Neuronal stem cell (in vitro differentiated cells): ENCODE measurements at regions not wholly inside any gene's neighbourhood (a gene's known extent, or its start where the extent isn't known, plus 50 kb on each side); places are given as distances from the start of the nearest gene placed in this dataset.

Experiments
- DNase-seq: peaks from one replicate; pipeline ENCODE4 v3.0.0-alpha.2; 2013; ENCODE audit warnings: low spot score
- H2AFZ ChIP-seq: one replicate; pipeline ENCODE4 v1.6.1; 2013; ENCODE audit warnings: mild to moderate bottlenecking, low read length, inconsistent platforms
- H2AK5ac ChIP-seq: 2 replicates; pipeline ENCODE4 v1.6.1; 2013; ENCODE audit warnings: low read depth, mild to moderate bottlenecking, inconsistent platforms, low read length, moderate library complexity, mixed read lengths
- H2BK120ac ChIP-seq: 2 replicates; pipeline ENCODE4 v1.6.1; 2013; ENCODE audit warnings: low read depth, mild to moderate bottlenecking, inconsistent platforms, low read length, moderate library complexity, mixed read lengths
- H2BK12ac ChIP-seq: one replicate; pipeline ENCODE4 v1.6.1; 2013; ENCODE audit warnings: low read length, inconsistent platforms
- H2BK15ac ChIP-seq: 2 replicates; pipeline ENCODE4 v1.6.1; 2013; ENCODE audit warnings: mild to moderate bottlenecking, low read length, inconsistent platforms, mixed read lengths
- H2BK5ac ChIP-seq: one replicate; pipeline ENCODE4 v1.6.1; 2013; ENCODE audit warnings: inconsistent platforms, mild to moderate bottlenecking, low read length, moderate library complexity
- H3K14ac ChIP-seq: one replicate; pipeline ENCODE4 v1.6.1; 2013; ENCODE audit warnings: low read length, inconsistent platforms
- H3K18ac ChIP-seq: 2 replicates; pipeline ENCODE4 v1.6.1; 2013; ENCODE audit warnings: low read length, inconsistent platforms
- H3K23ac ChIP-seq: 2 replicates; pipeline ENCODE4 v1.6.1; 2013; ENCODE audit warnings: low read depth, mild to moderate bottlenecking, mixed read lengths, low read length, inconsistent platforms; ENCODE audit not compliant: poor library complexity
- H3K27ac ChIP-seq: replicated peaks from 3 replicates; pipeline ENCODE4 v1.5.1; 2013; ENCODE audit warnings: low read length, inconsistent platforms
- H3K27me3 ChIP-seq, 3 experiments: 2 replicates each; pipeline ENCODE4 v1.6.1; 2013; ENCODE audit warnings: low read length in 3 of 3, mild to moderate bottlenecking in 2 of 3, inconsistent platforms in 1 of 3, low read depth in 1 of 3, mixed read lengths in 1 of 3, moderate library complexity in 1 of 3; ENCODE audit not compliant: control insufficient read depth in 3 of 3, insufficient read depth in 3 of 3
- H3K36me3 ChIP-seq, 2 donors: replicated peaks in 1 of 2; 2 replicates each; pipeline ENCODE4 v1.6.1; 2013; ENCODE audit warnings: low read length in 2 of 2; ENCODE audit not compliant: control insufficient read depth in 2 of 2, insufficient read depth in 2 of 2
- H3K4ac ChIP-seq: 2 replicates; pipeline ENCODE4 v1.6.1; 2013; ENCODE audit warnings: inconsistent platforms, mild to moderate bottlenecking, low read length, moderate library complexity
- H3K4me1 ChIP-seq, 2 donors: 1 replicate in 1 of 2; 2 replicates in 1 of 2; pipeline ENCODE4 v1.6.1; 2013; ENCODE audit warnings: low read length in 2 of 2, low read depth in 1 of 2; ENCODE audit not compliant: control insufficient read depth in 2 of 2, insufficient read depth in 1 of 2
- H3K4me2 ChIP-seq: one replicate; pipeline ENCODE4 v1.6.1; 2013; ENCODE audit warnings: mild to moderate bottlenecking, low read length, inconsistent platforms; ENCODE audit not compliant: insufficient read depth, poor library complexity, severe bottlenecking
- H3K4me3 ChIP-seq, 2 donors: 2 replicates each; pipeline ENCODE4 v1.5.1; 2013; ENCODE audit warnings: low read length in 2 of 2, mild to moderate bottlenecking in 2 of 2, inconsistent platforms in 1 of 2, moderate library complexity in 1 of 2
- H3K79me1 ChIP-seq: one replicate; pipeline ENCODE4 v1.6.1; 2013; ENCODE audit warnings: low read depth, mild to moderate bottlenecking, inconsistent platforms, low read length, moderate library complexity
- H3K9ac ChIP-seq: one replicate; pipeline ENCODE4 v1.6.1; 2013; ENCODE audit warnings: mild to moderate bottlenecking, low read depth, low read length, inconsistent platforms; ENCODE audit not compliant: poor library complexity
- H3K9me3 ChIP-seq, 2 donors: replicated peaks in 1 of 2; 2 replicates each; pipeline versions ENCODE3 to v1.6.1; 2013; ENCODE audit warnings: low read length in 2 of 2, mild to moderate bottlenecking in 2 of 2, inconsistent platforms in 1 of 2, low read depth in 1 of 2, mixed read lengths in 1 of 2, moderate library complexity in 1 of 2; ENCODE audit not compliant: control insufficient read depth in 2 of 2, insufficient read depth in 1 of 2
- H4K8ac ChIP-seq: one replicate; pipeline ENCODE4 v1.6.1; 2013; ENCODE audit warnings: low read depth, mild to moderate bottlenecking, inconsistent platforms, low read length, moderate library complexity
- H4K91ac ChIP-seq: one replicate; pipeline ENCODE4 v1.6.1; 2013; ENCODE audit warnings: low read length, low read depth, mild to moderate bottlenecking, inconsistent platforms; ENCODE audit not compliant: poor library complexity
- WGBS, 2 donors: extraction: QIAGEN DNeasy Blood & Tissue Kit; methylation state at CpG; one replicate each; pipeline ENCODE4 v1.1.7; 2013; ENCODE audit warnings: missing lambda C conversion rate in 2 of 2, mixed read lengths in 1 of 2; ENCODE audit not compliant: insufficient read length in 2 of 2, insufficient replicate concordance in 1 of 2; ENCODE audit errors: extremely low coverage in 2 of 2; 5-methylcytosine and 5-hydroxymethylcytosine counted together

DNA sequence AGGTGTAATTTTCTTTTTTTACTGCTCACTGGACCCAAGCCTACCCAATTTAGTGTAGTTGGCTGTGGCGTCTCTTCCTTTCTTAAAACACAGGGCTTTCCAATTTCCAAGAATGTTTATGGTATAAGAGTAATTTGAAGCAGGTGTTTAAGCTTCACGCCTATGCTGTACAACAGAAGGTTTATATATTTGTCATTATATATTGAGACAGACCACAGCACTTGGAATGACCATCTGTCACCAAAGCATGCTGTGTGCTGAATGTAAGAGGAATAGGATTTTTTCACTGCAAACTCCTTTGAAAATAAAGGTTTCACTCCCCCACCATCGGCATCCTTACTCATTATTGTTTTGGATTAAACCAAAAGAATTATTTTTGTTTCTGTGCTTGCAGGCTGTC is 325.7 kb downstream of the OTOL1 start:
- no peak overlapping the region for H2AFZ ChIP-seq
- H3K9me3 ChIP-seq, result no peaks in the 10 kb centered on the region
- H2BK15ac ChIP-seq, result no peak overlapping the region
- H3K14ac ChIP-seq, result no peak overlapping the region
- no peak overlapping the region for H2BK12ac ChIP-seq
- no peak for DNase-seq
- no peaks in the 10 kb centered on the region for H3K79me1 ChIP-seq
- no peak overlapping the region for H3K4me2 ChIP-seq
- H2BK120ac ChIP-seq, result no peak overlapping the region
- H4K91ac ChIP-seq, result no peak overlapping the region
- H3K36me3 ChIP-seq, result no peaks in the 10 kb centered on the region
- WGBS, 2 donors, result no CpG with 5 or more reads among the region's 3 CpGs
- no peaks in the 10 kb centered on the region for H3K27me3 ChIP-seq
- H3K18ac ChIP-seq, result no peak overlapping the region
- no peak overlapping the region for H4K8ac ChIP-seq
- H3K4me3 ChIP-seq, result no peak overlapping the region
- no peak overlapping the region for H2AK5ac ChIP-seq
- H2BK5ac ChIP-seq, result no peak overlapping the region
- H3K9ac ChIP-seq, result no peak overlapping the region
- no peak overlapping the region for H3K23ac ChIP-seq
- H3K27ac ChIP-seq, result no peak overlapping the region
- no peaks in the 10 kb centered on the region for H3K4me1 ChIP-seq
- no peak overlapping the region for H3K4ac ChIP-seq

- no peak for DNase-seq
- Histone ChIP-seq H2BK120ac (no peak overlapping the region), H3K9ac (no peak overlapping the region), H2BK12ac (no peak overlapping the region), H3K18ac (no peak overlapping the region), H2BK15ac (no peak overlapping the region), H3K36me3 (no peaks in the 10 kb centered on the region), H3K23ac (no peak overlapping the region), H3K27me3 (no peaks in the 10 kb centered on the region), H2AK5ac (no peak overlapping the region), H3K4ac (no peak overlapping the region), H3K14ac (no peak overlapping the region), H2AFZ (no peak overlapping the region), H4K91ac (no peak overlapping the region), H3K4me1 (no peaks in the 10 kb centered on the region), H4K8ac (no peak overlapping the region), H3K4me3 (no peak overlapping the region), H3K27ac (no peak overlapping the region), H3K79me1 (no peaks in the 10 kb centered on the region), H3K9me3 (no peaks in the 10 kb centered on the region), H2BK5ac (no peak overlapping the region), H3K4me2 (no peak overlapping the region)
- no CpG with 5 or more reads among the region's 3 CpGs for WGBS, 2 donors
Observed at GRCh38 chr3:161823910-161824309, 327.3 kb downstream of the OTOL1 start.

- no peak overlapping the region for H3K23ac ChIP-seq
- no peak overlapping the region for H2BK12ac ChIP-seq
- no peaks in the 10 kb centered on the region for H3K27me3 ChIP-seq
- no peak overlapping the region for H3K18ac ChIP-seq
- no peaks in the 10 kb centered on the region for H3K9me3 ChIP-seq
- H3K27ac ChIP-seq, result no peak overlapping the region
- no peak for DNase-seq
- WGBS, 2 donors, result no CpG with 5 or more reads among the region's 3 CpGs
- no peak overlapping the region for H2AK5ac ChIP-seq
- no peak overlapping the region for H3K9ac ChIP-seq
- no peaks in the 10 kb centered on the region for H3K79me1 ChIP-seq
- no peak overlapping the region for H2BK5ac ChIP-seq
- no peak overlapping the region for H3K4me3 ChIP-seq
- no peaks in the 10 kb centered on the region for H3K36me3 ChIP-seq
- no peak overlapping the region for H3K4me2 ChIP-seq
- no peaks in the 10 kb centered on the region for H3K4me1 ChIP-seq
- no peak overlapping the region for H2BK120ac ChIP-seq
- H4K91ac ChIP-seq, result no peak overlapping the region
- no peak overlapping the region for H3K14ac ChIP-seq
- no peak overlapping the region for H4K8ac ChIP-seq
- no peak overlapping the region for H2AFZ ChIP-seq
- H3K4ac ChIP-seq, result no peak overlapping the region
- H2BK15ac ChIP-seq, result no peak overlapping the region
Observed at GRCh38 chr3:161838021-161838420, 341.4 kb downstream of the OTOL1 start.

- H2BK120ac ChIP-seq, result no peak overlapping the region
- no peaks in the 10 kb centered on the region for H3K9me3 ChIP-seq
Observed at GRCh38 chr3:161848376-161848775, 351.8 kb downstream of the OTOL1 start.

More at GRCh38 chr3:161848376-161848775, 351.8 kb downstream of the OTOL1 start:
- Histone ChIP-seq H2BK15ac (no peak overlapping the region), H4K91ac (no peak overlapping the region), H4K8ac (no peak overlapping the region), H3K36me3 (no peaks in the 10 kb centered on the region), H3K23ac (no peak overlapping the region), H3K14ac (no peak overlapping the region), H3K27me3 (no peaks in the 10 kb centered on the region), H3K18ac (no peak overlapping the region), H3K4ac (no peak overlapping the region), H2AFZ (no peak overlapping the region), H3K27ac (no peak overlapping the region), H2BK5ac (no peak overlapping the region), H2BK12ac (no peak overlapping the region), H3K4me3 (no peak overlapping the region), H3K79me1 (no peaks in the 10 kb centered on the region), H3K9ac (no peak overlapping the region), H3K4me2 (no peak overlapping the region), H2AK5ac (no peak overlapping the region), H3K4me1 (no peaks in the 10 kb centered on the region)
- WGBS, 2 donors, result no CpG with 5 or more reads among the region's 1 CpG
- no peak for DNase-seq
